B cell (primary cell): ENCODE measurements at regions not wholly inside any gene's neighbourhood (a gene's known extent, or its start where the extent isn't known, plus 50 kb on each side); places are given as distances from the start of the nearest gene placed in this dataset.

Experiments
- EZH2 ChIP-seq: IDR thresholded peaks from 2 replicates; pipeline ENCODE4 v1.6.1; 2012; ENCODE audit warnings: borderline replicate concordance, low read depth, mild to moderate bottlenecking, moderate library complexity, low read length; ENCODE audit not compliant: insufficient read depth, poor library complexity, severe bottlenecking
- TF ChIP-seq, protein P1 (sequence below): fragments of 200-600 bp; IDR thresholded peaks from one replicate; pipeline ENCODE4 v1.8.0; 2022; ENCODE audit warnings: antibody characterized with exemption, mild to moderate bottlenecking

DNA sequence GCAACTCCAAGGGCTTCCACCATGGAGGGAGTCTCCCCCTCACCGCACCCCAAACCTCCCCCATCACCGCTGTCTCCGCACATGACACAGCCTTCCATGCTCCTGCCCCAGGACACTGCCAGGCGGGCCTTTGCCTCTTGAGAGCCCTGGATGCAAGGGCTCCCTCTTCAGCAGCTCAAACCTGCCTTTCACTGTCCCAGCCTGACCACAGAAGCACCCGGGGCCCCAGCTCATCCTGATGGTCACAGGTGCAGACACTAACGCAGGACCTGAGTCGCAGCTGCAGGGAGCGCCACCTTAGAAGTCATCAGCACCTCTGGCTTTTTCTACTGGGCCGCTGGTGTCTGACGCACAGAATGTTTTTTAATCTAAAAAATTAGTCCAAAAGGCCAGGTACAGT lies 54.0 kb downstream of the SYNE3 start:
- TF ChIP-seq, protein P1, sequence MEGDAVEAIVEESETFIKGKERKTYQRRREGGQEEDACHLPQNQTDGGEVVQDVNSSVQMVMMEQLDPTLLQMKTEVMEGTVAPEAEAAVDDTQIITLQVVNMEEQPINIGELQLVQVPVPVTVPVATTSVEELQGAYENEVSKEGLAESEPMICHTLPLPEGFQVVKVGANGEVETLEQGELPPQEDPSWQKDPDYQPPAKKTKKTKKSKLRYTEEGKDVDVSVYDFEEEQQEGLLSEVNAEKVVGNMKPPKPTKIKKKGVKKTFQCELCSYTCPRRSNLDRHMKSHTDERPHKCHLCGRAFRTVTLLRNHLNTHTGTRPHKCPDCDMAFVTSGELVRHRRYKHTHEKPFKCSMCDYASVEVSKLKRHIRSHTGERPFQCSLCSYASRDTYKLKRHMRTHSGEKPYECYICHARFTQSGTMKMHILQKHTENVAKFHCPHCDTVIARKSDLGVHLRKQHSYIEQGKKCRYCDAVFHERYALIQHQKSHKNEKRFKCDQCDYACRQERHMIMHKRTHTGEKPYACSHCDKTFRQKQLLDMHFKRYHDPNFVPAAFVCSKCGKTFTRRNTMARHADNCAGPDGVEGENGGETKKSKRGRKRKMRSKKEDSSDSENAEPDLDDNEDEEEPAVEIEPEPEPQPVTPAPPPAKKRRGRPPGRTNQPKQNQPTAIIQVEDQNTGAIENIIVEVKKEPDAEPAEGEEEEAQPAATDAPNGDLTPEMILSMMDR, result no peak
- no peak for TF ChIP-seq EZH2
